CD4-positive, alpha-beta T cell treated with Interleukin-1 beta for 1 hour (primary cell): ENCODE measurements at regions not wholly inside any gene's neighbourhood (a gene's known extent, or its start where the extent isn't known, plus 50 kb on each side); places are given as distances from the start of the nearest gene placed in this dataset.

Experiments
- DNase-seq, 2 donors: peaks; one replicate each; pipeline ENCODE4 v3.0.0-alpha.2; 2020 to 2022

GRCh38 chr3:145981056-145981455 lies 179.9 kb downstream of the PLOD2 start:
- no peak for DNase-seq

GRCh38 chr3:145983101-145983500 lies 177.9 kb downstream of the PLOD2 start:
- DNase-seq = no peak
